ENCODE measurements at regions not wholly inside any gene's neighbourhood (a gene's known extent, or its start where the extent isn't known, plus 50 kb on each side); places are given as distances from the start of the nearest gene placed in this dataset.

GRCh38 chr4:90069151-90069550 is 58.0 kb upstream of the CCSER1 start:
- TF ChIP-seq CTCF (IDR thresholded peaks at IDR 0.05; ENCODE audit: low read length, missing control alignments): no peak
- DNase-seq (ENCODE audit: low read depth): no peak

DNA sequence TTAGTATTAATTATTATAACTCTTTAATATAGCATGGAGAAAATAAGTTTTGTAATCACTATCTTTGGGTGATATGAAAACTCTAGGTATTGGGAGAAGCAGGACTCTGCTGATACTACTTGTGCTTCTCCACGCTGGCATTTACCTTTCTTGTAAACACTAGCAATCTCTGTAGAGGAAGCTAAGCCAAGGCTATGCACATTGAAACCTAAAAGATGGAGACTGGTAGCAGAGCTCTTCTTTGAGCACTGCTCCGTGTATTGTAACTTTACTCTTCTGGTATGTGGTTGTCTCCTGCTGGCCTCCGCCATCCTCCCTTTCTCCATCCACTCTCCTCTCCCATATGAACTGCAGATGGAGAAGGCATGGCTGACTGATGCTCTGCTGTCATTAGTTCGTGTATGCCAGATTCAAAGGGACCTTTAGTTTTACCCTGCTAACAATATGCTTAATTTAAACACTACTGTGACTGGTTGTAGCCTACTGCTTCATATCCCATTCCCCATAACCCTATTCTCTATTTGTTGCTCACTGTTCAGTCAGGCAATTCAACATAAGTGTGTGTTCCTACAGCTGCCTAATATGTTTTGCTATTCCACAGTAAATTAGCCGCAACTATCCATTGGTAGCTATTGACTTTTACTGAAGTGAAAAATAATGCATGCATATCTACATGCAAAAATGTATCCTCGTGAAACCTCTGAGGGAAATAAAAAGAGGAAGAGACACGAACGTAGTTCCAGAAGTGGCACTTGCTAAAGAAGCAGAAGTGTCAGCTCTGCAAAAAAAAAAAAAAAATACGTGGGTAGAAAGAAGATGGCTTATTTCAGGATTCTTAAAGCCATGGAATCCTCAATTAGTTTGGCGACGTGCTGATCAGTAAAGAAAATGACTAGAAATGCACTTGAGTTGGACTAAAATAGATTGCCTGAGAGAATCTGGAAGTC is 55.6 kb upstream of the CCSER1 start:
- TF ChIP-seq CTCF (IDR thresholded peaks at IDR 0.05; ENCODE audit: low read length, missing control alignments): no peak
- H3K4me3 ChIP-seq (replicated peaks; ENCODE audit: low read depth, low read length): no peak overlapping the region
- no peak for DNase-seq (ENCODE audit: low read depth)

More at GRCh38 chr4:90069151-90069550, 58.0 kb upstream of the CCSER1 start:
- no peak overlapping the region for H3K4me3 ChIP-seq (replicated peaks; ENCODE audit: low read depth, low read length)

- TF ChIP-seq CTCF (IDR thresholded peaks at IDR 0.05; ENCODE audit: low read length, missing control alignments): no peak
- H3K4me3 ChIP-seq (replicated peaks; ENCODE audit: low read depth, low read length): no peak overlapping the region
- DNase-seq (ENCODE audit: low read depth): no peak
These were observed 52.8 kb upstream of the CCSER1 start for GRCh38 chr4:90074322-90074886.

All from fibroblast of pulmonary artery (primary cell).